ENCODE measurements at regions not wholly inside any gene's neighbourhood (a gene's known extent, or its start where the extent isn't known, plus 50 kb on each side); places are given as distances from the start of the nearest gene placed in this dataset.

GRCh38 chr10:22824520-22824919, 103.3 kb upstream of the ARMC3 start (continued):
- TF ChIP-seq, protein P1, sequence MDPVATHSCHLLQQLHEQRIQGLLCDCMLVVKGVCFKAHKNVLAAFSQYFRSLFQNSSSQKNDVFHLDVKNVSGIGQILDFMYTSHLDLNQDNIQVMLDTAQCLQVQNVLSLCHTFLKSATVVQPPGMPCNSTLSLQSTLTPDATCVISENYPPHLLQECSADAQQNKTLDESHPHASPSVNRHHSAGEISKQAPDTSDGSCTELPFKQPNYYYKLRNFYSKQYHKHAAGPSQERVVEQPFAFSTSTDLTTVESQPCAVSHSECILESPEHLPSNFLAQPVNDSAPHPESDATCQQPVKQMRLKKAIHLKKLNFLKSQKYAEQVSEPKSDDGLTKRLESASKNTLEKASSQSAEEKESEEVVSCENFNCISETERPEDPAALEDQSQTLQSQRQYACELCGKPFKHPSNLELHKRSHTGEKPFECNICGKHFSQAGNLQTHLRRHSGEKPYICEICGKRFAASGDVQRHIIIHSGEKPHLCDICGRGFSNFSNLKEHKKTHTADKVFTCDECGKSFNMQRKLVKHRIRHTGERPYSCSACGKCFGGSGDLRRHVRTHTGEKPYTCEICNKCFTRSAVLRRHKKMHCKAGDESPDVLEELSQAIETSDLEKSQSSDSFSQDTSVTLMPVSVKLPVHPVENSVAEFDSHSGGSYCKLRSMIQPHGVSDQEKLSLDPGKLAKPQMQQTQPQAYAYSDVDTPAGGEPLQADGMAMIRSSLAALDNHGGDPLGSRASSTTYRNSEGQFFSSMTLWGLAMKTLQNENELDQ (CRISPR knock-in tag; IDR thresholded peaks at IDR 0.05; ENCODE audit: borderline replicate concordance), result no peak
- TF ChIP-seq POLR2G (IDR thresholded peaks at IDR 0.05; ENCODE audit: low read depth, low read length), result no peak
- TF ChIP-seq CC2D1A (IDR thresholded peaks at IDR 0.05), result no peak
- no peak for TF ChIP-seq SMAD4 (CRISPR knock-in tag; conservative IDR thresholded peaks at IDR 0.05)
- TF ChIP-seq ZNF561 (CRISPR knock-in tag; conservative IDR thresholded peaks at IDR 0.05), result no peak

DNA sequence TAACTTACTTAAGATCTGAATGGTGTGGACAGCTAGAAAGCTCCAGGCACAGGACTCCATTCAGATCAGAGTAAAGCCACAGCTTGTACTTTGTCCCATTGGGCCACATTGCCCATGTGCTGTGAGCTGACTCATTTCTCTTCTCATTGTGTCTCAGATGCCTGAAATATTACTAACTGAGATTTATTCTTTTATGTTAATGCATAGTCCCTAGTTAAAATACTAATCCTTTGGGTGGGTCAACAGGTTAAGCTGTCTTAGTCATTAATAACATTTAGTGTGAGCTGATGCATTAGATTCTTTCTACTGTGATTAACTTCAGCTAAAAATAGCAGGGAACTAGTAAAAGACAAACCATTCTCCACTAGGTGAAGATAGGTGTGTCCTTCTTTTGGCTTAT, 104.7 kb upstream of the ARMC3 start:
- no peaks in the 10 kb centered on the region for H3K27me3 ChIP-seq (ENCODE audit: control insufficient read depth in 2 of 2, insufficient read depth in 2 of 2, low read length in 2 of 2)
- no peak overlapping the region for H3K4me2 ChIP-seq (ENCODE audit: insufficient read depth, low read length)
- no peak for DNase-seq (ENCODE audit: extremely low read depth in 1 of 4, low spot score in 3 of 4)
- H3K9ac ChIP-seq (ENCODE audit: insufficient read depth in 1 of 2, low read depth in 2 of 2, low read length in 2 of 2), result no peak overlapping the region
- H2AFZ ChIP-seq (ENCODE audit: low read depth, low read length), result no peak overlapping the region
- H3K36me3 ChIP-seq (ENCODE audit: control insufficient read depth, insufficient read depth, low read length), result no peaks in the 10 kb centered on the region
- H3K9me3 ChIP-seq (replicated peaks; ENCODE audit: control insufficient read depth, insufficient read depth, low read depth, low read length), result no peaks in the 10 kb centered on the region
- no peak overlapping the region for H3K27ac ChIP-seq (ENCODE audit: extremely low read depth, low read depth, low read length)
- no peaks in the 10 kb centered on the region for H4K20me1 ChIP-seq (replicated peaks; ENCODE audit: control insufficient read depth, insufficient read depth, low read length)
- CTCF ChIA-PET (ENCODE audit: low intra/inter-chr PET ratio), result no interaction called here
- ATAC-seq, result no peak
- intact Hi-C loops (cut with micrococcal nuclease), result no loop called here
- peaks cover 0 to 4% of the 10 kb centered on the region in 2 experiments; a peak in 1 of 5 replicates for H3K4me1 ChIP-seq (replicated peaks in 1 of 2; ENCODE audit: control insufficient read depth in 2 of 2, insufficient read depth in 2 of 2, low read length in 2 of 2)
- no peaks in the 10 kb centered on the region for H3K9me1 ChIP-seq (ENCODE audit: control insufficient read depth, insufficient read depth, low read length)
- no peak overlapping the region for H3K4me3 ChIP-seq
- POLR2A ChIA-PET, result interaction anchor here (0.8 kb wide), 1 partner anchor 14 kb away, joined by 3 read pairs; no protein-coding TSS in a partner anchor
- no peak for FAIRE-seq
- no TSS peak for BruUV-seq (replicated peaks)
- no peaks in the 10 kb centered on the region for H3K79me2 ChIP-seq (ENCODE audit: control insufficient read depth, insufficient read depth, low read length)
- in situ Hi-C loops (cut with MboI), result no loop called here
- no peak for TF ChIP-seq LEF1 (IDR thresholded peaks at IDR 0.05)
- TF ChIP-seq, protein P2, sequence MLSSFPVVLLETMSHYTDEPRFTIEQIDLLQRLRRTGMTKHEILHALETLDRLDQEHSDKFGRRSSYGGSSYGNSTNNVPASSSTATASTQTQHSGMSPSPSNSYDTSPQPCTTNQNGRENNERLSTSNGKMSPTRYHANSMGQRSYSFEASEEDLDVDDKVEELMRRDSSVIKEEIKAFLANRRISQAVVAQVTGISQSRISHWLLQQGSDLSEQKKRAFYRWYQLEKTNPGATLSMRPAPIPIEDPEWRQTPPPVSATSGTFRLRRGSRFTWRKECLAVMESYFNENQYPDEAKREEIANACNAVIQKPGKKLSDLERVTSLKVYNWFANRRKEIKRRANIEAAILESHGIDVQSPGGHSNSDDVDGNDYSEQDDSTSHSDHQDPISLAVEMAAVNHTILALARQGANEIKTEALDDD (IDR thresholded peaks at IDR 0.05), result 0 out of 2 replicates have a peak, but pooled peaks have one; percentile 26
- TF ChIP-seq SNRNP70 (optimal IDR thresholded peaks at IDR 0.05; ENCODE audit: low read depth, low read length), result no peak
- no peak for TF ChIP-seq TCF7 (IDR thresholded peaks at IDR 0.05; ENCODE audit: borderline replicate concordance)
- no peak for TF ChIP-seq ZNF57 (CRISPR knock-in tag; IDR thresholded peaks at IDR 0.05)
- no peak for TF ChIP-seq MBD1 (CRISPR knock-in tag; IDR thresholded peaks at IDR 0.05)
- TF ChIP-seq ZNF398 (CRISPR knock-in tag; IDR thresholded peaks at IDR 0.05), result no peak
- TF ChIP-seq NCOA2 (IDR thresholded peaks at IDR 0.05; ENCODE audit: partially characterized antibody in 2 of 2), result no peak
- TF ChIP-seq, protein P3, sequence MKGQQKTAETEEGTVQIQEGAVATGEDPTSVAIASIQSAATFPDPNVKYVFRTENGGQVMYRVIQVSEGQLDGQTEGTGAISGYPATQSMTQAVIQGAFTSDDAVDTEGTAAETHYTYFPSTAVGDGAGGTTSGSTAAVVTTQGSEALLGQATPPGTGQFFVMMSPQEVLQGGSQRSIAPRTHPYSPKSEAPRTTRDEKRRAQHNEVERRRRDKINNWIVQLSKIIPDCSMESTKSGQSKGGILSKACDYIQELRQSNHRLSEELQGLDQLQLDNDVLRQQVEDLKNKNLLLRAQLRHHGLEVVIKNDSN (CRISPR knock-in tag; IDR thresholded peaks at IDR 0.05), result peak; percentile 33; the same call in 1 of the 2 replicates
- no peak for TF ChIP-seq SMARCA4 (IDR thresholded peaks at IDR 0.05)
